H9 (cell line): ENCODE measurements at regions not wholly inside any gene's neighbourhood (a gene's known extent, or its start where the extent isn't known, plus 50 kb on each side); places are given as distances from the start of the nearest gene placed in this dataset.

Experiments
- DNase-seq: peaks from one replicate; pipeline ENCODE4 v3.0.0-alpha.2; 2017
- H2AFZ ChIP-seq: one replicate; pipeline ENCODE4 v1.6.1; 2013; ENCODE audit warnings: mild to moderate bottlenecking, low read length, control low read depth, moderate library complexity
- H2AK5ac ChIP-seq: 2 replicates; pipeline ENCODE4 v1.6.1; 2013; ENCODE audit warnings: low read length, control low read depth, mixed read lengths; ENCODE audit not compliant: insufficient read length
- H2BK120ac ChIP-seq: one replicate; pipeline ENCODE4 v1.6.1; 2013; ENCODE audit warnings: low read depth, mild to moderate bottlenecking, low read length, control low read depth, inconsistent platforms; ENCODE audit not compliant: poor library complexity, severe bottlenecking
- H2BK12ac ChIP-seq: 2 replicates; pipeline ENCODE4 v1.6.1; 2013; ENCODE audit warnings: low read length, control low read depth, mixed read lengths, low read depth; ENCODE audit not compliant: insufficient read length
- H2BK15ac ChIP-seq: 2 replicates; pipeline ENCODE4 v1.6.1; 2013; ENCODE audit warnings: low read depth, low read length, control low read depth
- H2BK20ac ChIP-seq: one replicate; pipeline ENCODE4 v1.6.1; 2013; ENCODE audit warnings: low read depth, mild to moderate bottlenecking, low read length, control low read depth, inconsistent platforms; ENCODE audit not compliant: poor library complexity, severe bottlenecking
- H2BK5ac ChIP-seq: 2 replicates; pipeline ENCODE4 v1.6.1; 2013; ENCODE audit warnings: low read length, control low read depth, mixed read lengths; ENCODE audit not compliant: insufficient read length
- H3K14ac ChIP-seq: 2 replicates; pipeline ENCODE4 v1.6.1; 2013; ENCODE audit warnings: low read length, control low read depth; ENCODE audit not compliant: insufficient read depth
- H3K18ac ChIP-seq: 2 replicates; pipeline ENCODE4 v1.6.1; 2013; ENCODE audit warnings: low read depth, mild to moderate bottlenecking, mixed read lengths, low read length, control low read depth; ENCODE audit not compliant: insufficient read length
- H3K23ac ChIP-seq: 2 replicates; pipeline ENCODE4 v1.6.1; 2013; ENCODE audit warnings: low read length, control low read depth, mixed read lengths, low read depth; ENCODE audit not compliant: insufficient read length
- H3K23me2 ChIP-seq: 2 replicates; pipeline ENCODE4 v1.6.1; 2013; ENCODE audit warnings: low read depth, mild to moderate bottlenecking, mixed read lengths, low read length, control low read depth; ENCODE audit not compliant: insufficient read length, poor library complexity, severe bottlenecking
- H3K27ac ChIP-seq: 2 replicates; pipeline ENCODE4 v1.5.1; 2013; ENCODE audit warnings: low read length, control low read depth, mixed read lengths, low read depth; ENCODE audit not compliant: insufficient read length
- H3K27me3 ChIP-seq: 2 replicates; pipeline ENCODE4 v1.6.1; 2013; ENCODE audit warnings: low read length, control low read depth, inconsistent platforms; ENCODE audit not compliant: insufficient read depth
- H3K4ac ChIP-seq: 2 replicates; pipeline ENCODE4 v1.6.1; 2013; ENCODE audit warnings: low read depth, mild to moderate bottlenecking, control low read depth, inconsistent platforms, low read length, moderate library complexity
- H3K4me1 ChIP-seq: 2 replicates; pipeline ENCODE4 v1.6.1; 2013; ENCODE audit warnings: low read length, control low read depth, inconsistent platforms; ENCODE audit not compliant: insufficient read depth
- H3K4me2 ChIP-seq: 2 replicates; pipeline ENCODE4 v1.6.1; 2013; ENCODE audit warnings: low read length, control low read depth, mixed read lengths; ENCODE audit not compliant: insufficient read length, insufficient read depth
- H3K56ac ChIP-seq: 2 replicates; pipeline ENCODE4 v1.6.1; 2013; ENCODE audit warnings: low read depth, mild to moderate bottlenecking, mixed read lengths, low read length, control low read depth; ENCODE audit not compliant: insufficient read length
- H3K79me1 ChIP-seq: 2 replicates; pipeline ENCODE4 v1.6.1; 2013; ENCODE audit warnings: low read depth, mild to moderate bottlenecking, moderate library complexity, low read length, control low read depth, inconsistent platforms; ENCODE audit not compliant: insufficient read depth, poor library complexity, severe bottlenecking
- H3K79me2 ChIP-seq: 2 replicates; pipeline ENCODE4 v1.6.1; 2013; ENCODE audit warnings: low read length, control low read depth, inconsistent platforms; ENCODE audit not compliant: insufficient read depth
- H3K9ac ChIP-seq: 2 replicates; pipeline ENCODE4 v1.6.1; 2013; ENCODE audit warnings: low read length, control low read depth, mixed read lengths; ENCODE audit not compliant: insufficient read length; ENCODE audit errors: extremely low read depth
- H3K9me3 ChIP-seq: one replicate; pipeline ENCODE4 v1.6.1; 2013; ENCODE audit warnings: low read depth, low read length, inconsistent platforms; ENCODE audit not compliant: control insufficient read depth
- H3T11ph ChIP-seq: one replicate; pipeline ENCODE4 v1.6.1; 2013; ENCODE audit warnings: mild to moderate bottlenecking, low read length, control low read depth, inconsistent platforms
- H4K20me1 ChIP-seq: one replicate; pipeline ENCODE4 v1.6.1; 2013; ENCODE audit not compliant: control insufficient read depth, insufficient read length, insufficient read depth
- H4K5ac ChIP-seq: 2 replicates; pipeline ENCODE4 v1.6.1; 2013; ENCODE audit warnings: low read depth, mild to moderate bottlenecking, mixed read lengths, low read length, control low read depth; ENCODE audit not compliant: insufficient read length
- H4K8ac ChIP-seq: replicated peaks from 2 replicates; pipeline ENCODE4 v1.6.1; 2013; ENCODE audit warnings: low read length, control low read depth, mixed read lengths, low read depth; ENCODE audit not compliant: insufficient read length
- H4K91ac ChIP-seq: 2 replicates; pipeline ENCODE4 v1.6.1; 2013; ENCODE audit warnings: low read depth, mild to moderate bottlenecking, moderate library complexity, mixed read lengths, low read length, control low read depth; ENCODE audit not compliant: insufficient read length
- H3K27ac Mint-ChIP-seq, 3 experiments: 2 replicates in 2 of 3; 3 replicates in 1 of 3; pipeline ENCODE4 v1.8.0; 2020 to 2021; ENCODE audit warnings: mixed read lengths in 3 of 3, mild to moderate bottlenecking in 1 of 3, moderate library complexity in 1 of 3
- H3K27me3 Mint-ChIP-seq: 2 replicates; pipeline ENCODE4 v1.8.0; 2021; ENCODE audit warnings: low read depth, mild to moderate bottlenecking, moderate library complexity, mixed read lengths
- H3K36me3 Mint-ChIP-seq, 3 experiments: 2 replicates in 2 of 3; 3 replicates in 1 of 3; pipeline ENCODE4 v1.8.0; 2020 to 2021; ENCODE audit warnings: low read depth in 3 of 3, mixed read lengths in 3 of 3; ENCODE audit not compliant: insufficient read depth in 1 of 3
- H3K4me1 Mint-ChIP-seq, 2 experiments: 2 replicates each; pipeline ENCODE4 v1.8.0; 2020; ENCODE audit warnings: mixed read lengths in 2 of 2
- H3K4me3 Mint-ChIP-seq, 2 experiments: 2 replicates in 1 of 2; 3 replicates in 1 of 2; pipeline ENCODE4 v1.8.0; 2020 to 2021; ENCODE audit warnings: mild to moderate bottlenecking in 2 of 2, mixed read lengths in 2 of 2, moderate library complexity in 1 of 2
- H3K9me3 Mint-ChIP-seq, 2 experiments: 2 replicates in 1 of 2; 3 replicates in 1 of 2; pipeline ENCODE4 v1.8.0; 2020; ENCODE audit warnings: mild to moderate bottlenecking in 2 of 2, mixed read lengths in 2 of 2, moderate library complexity in 1 of 2
- CTCF ChIP-seq: fragments of 200-600 bp; sonication (generic); conservative IDR thresholded peaks from 3 replicates; pipeline ENCODE4 v1.8.0; 2021; ENCODE audit warnings: antibody characterized with exemption, mild to moderate bottlenecking
- WGBS: extraction: QIAGEN DNeasy Blood & Tissue Kit; methylation state at CpG from one replicate; pipeline ENCODE4 v1.1.7; 2013; ENCODE audit warnings: missing lambda C conversion rate, low lambda C conversion rate, mixed read lengths; ENCODE audit not compliant: insufficient read length; ENCODE audit errors: extremely low coverage; 5-methylcytosine and 5-hydroxymethylcytosine counted together

GRCh38 chr2:58376592-58376991, 135.5 kb upstream of the FANCL start:
- Histone ChIP-seq H4K8ac (no peak overlapping the region), H3K79me1 (no peaks in the 10 kb centered on the region), H2BK120ac (no peak overlapping the region), H3K27me3 (no peaks in the 10 kb centered on the region), H3K4me2 (no peak overlapping the region), H2BK12ac (no peak overlapping the region), H2BK15ac (no peak overlapping the region), H3K23me2 (no peaks in the 10 kb centered on the region), H3K14ac (no peak overlapping the region), H2BK20ac (no peak overlapping the region), H3T11ph (no peak overlapping the region), H4K5ac (no peak overlapping the region), H4K91ac (no peak overlapping the region), H3K56ac (no peak overlapping the region), H3K4ac (no peak overlapping the region), H3K9me3 (no peaks in the 10 kb centered on the region), H3K9ac (no peak overlapping the region), H2BK5ac (no peak overlapping the region), H3K23ac (no peak overlapping the region), H4K20me1 (no peaks in the 10 kb centered on the region), H3K4me1 (no peaks in the 10 kb centered on the region), H3K18ac (no peak overlapping the region), H3K79me2 (no peaks in the 10 kb centered on the region), H2AFZ (no peak overlapping the region), H3K27ac (no peak overlapping the region), H2AK5ac (no peak overlapping the region)
- DNase-seq: no peak
- 0 out of 4 replicates have a peak, but pooled peaks cover 0 to 2% of the 10 kb centered on the region in 2 experiments for H3K4me1 Mint-ChIP-seq
- H3K27me3 Mint-ChIP-seq: no peaks in the 10 kb centered on the region
- H3K4me3 Mint-ChIP-seq: no peak overlapping the region
- no peak for TF ChIP-seq CTCF
- WGBS: no CpG with 5 or more reads among the region's 1 CpG
- no peaks in the 10 kb centered on the region for H3K36me3 Mint-ChIP-seq
- peaks cover 0 to 3% of the 10 kb centered on the region in 2 experiments; a peak in 1 of 5 replicates for H3K9me3 Mint-ChIP-seq
- H3K27ac Mint-ChIP-seq: no peak overlapping the region
